ENCODE measurements at regions not wholly inside any gene's neighbourhood (a gene's known extent, or its start where the extent isn't known, plus 50 kb on each side); places are given as distances from the start of the nearest gene placed in this dataset.

DNA sequence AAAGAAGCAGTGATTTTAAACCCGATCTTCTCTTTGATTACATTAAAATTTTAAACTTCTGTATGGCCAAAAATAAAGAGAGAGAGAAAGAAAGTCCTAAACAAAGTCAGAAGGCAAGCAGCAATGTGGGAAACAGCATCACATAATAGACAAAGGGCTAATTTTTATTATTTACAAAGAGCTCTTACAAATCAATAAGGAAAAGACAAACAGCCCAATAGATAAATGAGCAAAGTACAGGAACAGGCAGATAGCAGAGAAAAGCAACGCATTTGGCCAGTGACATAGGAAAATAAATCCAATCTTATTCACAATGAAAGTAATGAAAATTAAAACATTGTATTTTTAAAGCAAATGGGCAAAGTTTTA lies 93.1 kb downstream of the SALL1 start:
- H3K4me3 ChIP-seq (ENCODE audit: low read depth, low read length): no peak overlapping the region
- TF ChIP-seq, protein P1, sequence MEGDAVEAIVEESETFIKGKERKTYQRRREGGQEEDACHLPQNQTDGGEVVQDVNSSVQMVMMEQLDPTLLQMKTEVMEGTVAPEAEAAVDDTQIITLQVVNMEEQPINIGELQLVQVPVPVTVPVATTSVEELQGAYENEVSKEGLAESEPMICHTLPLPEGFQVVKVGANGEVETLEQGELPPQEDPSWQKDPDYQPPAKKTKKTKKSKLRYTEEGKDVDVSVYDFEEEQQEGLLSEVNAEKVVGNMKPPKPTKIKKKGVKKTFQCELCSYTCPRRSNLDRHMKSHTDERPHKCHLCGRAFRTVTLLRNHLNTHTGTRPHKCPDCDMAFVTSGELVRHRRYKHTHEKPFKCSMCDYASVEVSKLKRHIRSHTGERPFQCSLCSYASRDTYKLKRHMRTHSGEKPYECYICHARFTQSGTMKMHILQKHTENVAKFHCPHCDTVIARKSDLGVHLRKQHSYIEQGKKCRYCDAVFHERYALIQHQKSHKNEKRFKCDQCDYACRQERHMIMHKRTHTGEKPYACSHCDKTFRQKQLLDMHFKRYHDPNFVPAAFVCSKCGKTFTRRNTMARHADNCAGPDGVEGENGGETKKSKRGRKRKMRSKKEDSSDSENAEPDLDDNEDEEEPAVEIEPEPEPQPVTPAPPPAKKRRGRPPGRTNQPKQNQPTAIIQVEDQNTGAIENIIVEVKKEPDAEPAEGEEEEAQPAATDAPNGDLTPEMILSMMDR (IDR thresholded peaks at IDR 0.05; ENCODE audit: borderline replicate concordance, insufficient read depth, low read depth, low read length): no peak

GRCh38 chr16:51057102-51057793 lies 93.8 kb downstream of the SALL1 start:
- no peak overlapping the region for H3K4me3 ChIP-seq (ENCODE audit: low read depth, low read length)
- TF ChIP-seq, protein P1 (IDR thresholded peaks at IDR 0.05; ENCODE audit: borderline replicate concordance, insufficient read depth, low read depth, low read length): no peak

- TF ChIP-seq, protein P1 (IDR thresholded peaks at IDR 0.05; ENCODE audit: borderline replicate concordance, insufficient read depth, low read depth, low read length): no peak
- no peak overlapping the region for H3K4me3 ChIP-seq (ENCODE audit: low read depth, low read length)
These were observed 94.7 kb downstream of the SALL1 start for GRCh38 chr16:51056331-51056730.

DNA sequence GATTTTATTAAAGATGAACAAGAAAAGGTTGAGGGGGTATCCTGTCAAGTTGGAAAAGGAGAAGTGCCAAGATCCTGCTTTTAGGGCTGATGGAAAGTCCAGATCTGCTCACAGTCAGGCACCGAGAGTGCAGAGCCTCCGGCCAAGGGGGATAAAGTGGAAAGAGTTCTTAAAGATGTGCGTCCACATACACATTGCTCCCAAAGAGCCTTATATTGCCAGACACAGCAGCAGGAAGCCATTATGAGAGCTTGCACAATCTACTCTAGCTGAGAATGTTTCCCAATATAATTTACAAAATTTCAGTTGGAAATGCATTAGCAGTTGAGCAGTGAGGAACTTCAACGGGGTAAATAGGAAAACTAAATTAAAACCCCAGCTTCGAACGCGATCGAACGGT lies 95.6 kb downstream of the SALL1 start:
- TF ChIP-seq, protein P1 (IDR thresholded peaks at IDR 0.05; ENCODE audit: borderline replicate concordance, insufficient read depth, low read depth, low read length): no peak
- H3K4me3 ChIP-seq (ENCODE audit: low read depth, low read length): no peak overlapping the region

GRCh38 chr16:51053775-51054174 lies 97.3 kb downstream of the SALL1 start:
- H3K4me3 ChIP-seq (ENCODE audit: low read depth, low read length): no peak overlapping the region
- TF ChIP-seq, protein P1 (IDR thresholded peaks at IDR 0.05; ENCODE audit: borderline replicate concordance, insufficient read depth, low read depth, low read length): no peak

- TF ChIP-seq, protein P1 (IDR thresholded peaks at IDR 0.05; ENCODE audit: borderline replicate concordance, insufficient read depth, low read depth, low read length): no peak
These were observed 99.4 kb downstream of the SALL1 start for GRCh38 chr16:51051671-51052070.

DNA sequence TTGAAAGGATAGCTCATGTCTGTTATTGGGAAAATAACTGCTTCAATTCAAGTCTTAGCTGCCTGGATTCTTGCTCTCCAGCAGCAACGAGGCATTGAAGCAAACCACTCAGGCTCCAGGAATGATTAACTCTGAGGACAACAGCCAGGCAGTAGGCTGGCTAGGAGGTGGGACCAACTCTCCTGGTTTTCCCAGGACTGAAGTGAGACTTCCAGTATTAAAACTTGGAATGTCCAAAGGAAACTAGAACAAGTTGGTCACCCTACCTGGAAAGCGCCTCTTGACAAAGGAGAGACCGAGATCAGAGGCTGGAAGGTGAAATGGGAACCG lies 100.7 kb downstream of the SALL1 start:
- H3K4me3 ChIP-seq (ENCODE audit: low read depth, low read length): no peak overlapping the region
- TF ChIP-seq, protein P1 (IDR thresholded peaks at IDR 0.05; ENCODE audit: borderline replicate concordance, insufficient read depth, low read depth, low read length): no peak

More at GRCh38 chr16:51051671-51052070, 99.4 kb downstream of the SALL1 start:
- no peak overlapping the region for H3K4me3 ChIP-seq (ENCODE audit: low read depth, low read length)
